OCI-LY3 (cell line): ENCODE measurements at regions not wholly inside any gene's neighbourhood (a gene's known extent, or its start where the extent isn't known, plus 50 kb on each side); places are given as distances from the start of the nearest gene placed in this dataset.

ENCODE experiments used
- EZH2phosphoT487 ChIP-seq: fragments of 200-600 bp; shearing (Covaris generic); IDR thresholded peaks from 2 replicates; pipeline ENCODE4 v1.6.1; 2018; ENCODE audit warnings: antibody characterized with exemption, mixed run types, low read depth
- TF ChIP-seq, protein P1 (sequence below): fragments of 200-600, 300-600 bp; sonication (generic); IDR thresholded peaks from 2 replicates; pipeline ENCODE4 v1.5.1; 2014; ENCODE audit warnings: antibody characterized with exemption, low read length, low read depth

DNA sequence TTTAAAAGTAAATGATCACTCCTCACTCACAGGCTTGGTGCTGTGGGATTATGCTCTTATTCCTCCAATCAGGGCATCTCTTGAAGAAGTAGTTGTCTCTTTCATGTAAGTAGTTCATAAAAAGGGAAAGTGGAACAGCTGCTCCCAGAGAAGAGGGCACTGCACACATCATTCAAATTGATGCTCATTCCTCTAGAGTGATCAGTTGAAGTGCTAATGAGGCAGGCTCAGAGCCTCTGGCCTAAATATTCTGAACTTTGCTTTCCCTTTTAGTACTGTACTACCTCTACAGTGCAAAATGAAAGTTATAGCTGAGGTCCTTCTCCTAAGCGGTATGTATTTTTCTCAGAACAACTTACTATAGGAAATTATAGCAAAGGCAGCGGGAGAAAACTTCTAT is 1453.1 kb downstream of the ARAP2 start:
- TF ChIP-seq, protein P1, sequence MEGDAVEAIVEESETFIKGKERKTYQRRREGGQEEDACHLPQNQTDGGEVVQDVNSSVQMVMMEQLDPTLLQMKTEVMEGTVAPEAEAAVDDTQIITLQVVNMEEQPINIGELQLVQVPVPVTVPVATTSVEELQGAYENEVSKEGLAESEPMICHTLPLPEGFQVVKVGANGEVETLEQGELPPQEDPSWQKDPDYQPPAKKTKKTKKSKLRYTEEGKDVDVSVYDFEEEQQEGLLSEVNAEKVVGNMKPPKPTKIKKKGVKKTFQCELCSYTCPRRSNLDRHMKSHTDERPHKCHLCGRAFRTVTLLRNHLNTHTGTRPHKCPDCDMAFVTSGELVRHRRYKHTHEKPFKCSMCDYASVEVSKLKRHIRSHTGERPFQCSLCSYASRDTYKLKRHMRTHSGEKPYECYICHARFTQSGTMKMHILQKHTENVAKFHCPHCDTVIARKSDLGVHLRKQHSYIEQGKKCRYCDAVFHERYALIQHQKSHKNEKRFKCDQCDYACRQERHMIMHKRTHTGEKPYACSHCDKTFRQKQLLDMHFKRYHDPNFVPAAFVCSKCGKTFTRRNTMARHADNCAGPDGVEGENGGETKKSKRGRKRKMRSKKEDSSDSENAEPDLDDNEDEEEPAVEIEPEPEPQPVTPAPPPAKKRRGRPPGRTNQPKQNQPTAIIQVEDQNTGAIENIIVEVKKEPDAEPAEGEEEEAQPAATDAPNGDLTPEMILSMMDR, result no peak
- TF ChIP-seq EZH2phosphoT487, result no peak
